Astrocyte (in vitro differentiated cells and primary cell): ENCODE measurements at regions not wholly inside any gene's neighbourhood (a gene's known extent, or its start where the extent isn't known, plus 50 kb on each side); places are given as distances from the start of the nearest gene placed in this dataset.

Experiments used
- DNase-seq: peaks from one replicate; pipeline ENCODE4 v3.0.0-alpha.2; 2010; ENCODE audit warnings: low read depth
- FAIRE-seq: peaks from 2 replicates; lab custom pipeline; 2011; peaks lifted over from hg19 to GRCh38; lab: Jason Lieb, UNC
- H2AFZ ChIP-seq: 2 replicates; pipeline ENCODE4 v1.6.0; 2012; ENCODE audit warnings: low read depth, low read length, inconsistent platforms
- H3K27ac ChIP-seq: 2 replicates; pipeline ENCODE4 v1.5.1; 2011; ENCODE audit warnings: low read depth, low read length, inconsistent platforms
- H3K27me3 ChIP-seq: 2 replicates; pipeline ENCODE4 v1.6.0; 2011; ENCODE audit warnings: low read length, inconsistent platforms; ENCODE audit not compliant: insufficient read depth
- H3K36me3 ChIP-seq: 2 replicates; pipeline ENCODE4 v1.5.1; 2011; ENCODE audit warnings: low read length, inconsistent platforms; ENCODE audit not compliant: insufficient read depth
- H3K4me1 ChIP-seq: 2 replicates; pipeline ENCODE4 v1.5.1; 2011; ENCODE audit warnings: low read length, inconsistent platforms; ENCODE audit not compliant: insufficient read depth
- H3K4me2 ChIP-seq: 2 replicates; pipeline ENCODE4 v1.6.0; 2012; ENCODE audit warnings: low read length, inconsistent platforms
- H3K4me3 ChIP-seq: 2 replicates; pipeline ENCODE4 v1.5.1; 2011; ENCODE audit warnings: low read depth, mild to moderate bottlenecking, low read length, inconsistent platforms; ENCODE audit not compliant: insufficient read depth
- H3K79me2 ChIP-seq: 2 replicates; pipeline ENCODE4 v1.6.0; 2012; ENCODE audit warnings: mild to moderate bottlenecking, low read length, inconsistent platforms; ENCODE audit not compliant: insufficient read depth
- H3K9ac ChIP-seq: 2 replicates; pipeline ENCODE4 v1.6.0; 2012; ENCODE audit warnings: mild to moderate bottlenecking, low read length, inconsistent platforms
- H3K9me3 ChIP-seq: 2 replicates; pipeline ENCODE4 v1.5.1; 2012; ENCODE audit warnings: low read depth, mild to moderate bottlenecking, low read length, inconsistent platforms; ENCODE audit not compliant: insufficient read depth
- H4K20me1 ChIP-seq: 2 replicates; pipeline ENCODE4 v1.6.0; 2012; ENCODE audit warnings: low read length, inconsistent platforms; ENCODE audit not compliant: insufficient read depth
- H3K27ac Mint-ChIP-seq: one replicate; pipeline ENCODE4 v1.8.0; 2021; ENCODE audit warnings: mild to moderate bottlenecking, mixed read lengths; ENCODE audit not compliant: unreplicated experiment
- H3K27me3 Mint-ChIP-seq: one replicate; pipeline ENCODE4 v1.8.0; 2021; ENCODE audit warnings: low read depth, mixed read lengths; ENCODE audit not compliant: unreplicated experiment
- H3K36me3 Mint-ChIP-seq: one replicate; pipeline ENCODE4 v1.8.0; 2021; ENCODE audit warnings: low read depth, mixed read lengths; ENCODE audit not compliant: unreplicated experiment
- H3K4me1 Mint-ChIP-seq: one replicate; pipeline ENCODE4 v1.8.0; 2021; ENCODE audit warnings: low read depth, mixed read lengths; ENCODE audit not compliant: unreplicated experiment
- H3K4me3 Mint-ChIP-seq: one replicate; pipeline ENCODE4 v1.8.0; 2021; ENCODE audit warnings: mild to moderate bottlenecking, moderate library complexity, mixed read lengths; ENCODE audit not compliant: unreplicated experiment
- H3K9me3 Mint-ChIP-seq: one replicate; pipeline ENCODE4 v1.8.0; 2021; ENCODE audit warnings: mild to moderate bottlenecking, mixed read lengths; ENCODE audit not compliant: unreplicated experiment
- CTCF ChIP-seq: IDR thresholded peaks from 2 replicates; pipeline ENCODE4 v1.5.1; 2011; ENCODE audit warnings: low read depth, mild to moderate bottlenecking, inconsistent platforms, low read length, moderate library complexity; ENCODE audit not compliant: insufficient read depth
- EZH2 ChIP-seq: IDR thresholded peaks from 2 replicates; pipeline ENCODE4 v1.6.1; 2012; ENCODE audit warnings: mild to moderate bottlenecking, low read length, inconsistent platforms; ENCODE audit not compliant: insufficient read depth

- Histone ChIP-seq H3K79me2 (no peaks in the 10 kb centered on the region), H3K9ac (no peak overlapping the region), H4K20me1 (no peaks in the 10 kb centered on the region), H3K9me3 (no peaks in the 10 kb centered on the region), H3K4me1 (no peaks in the 10 kb centered on the region), H3K27me3 (no peaks in the 10 kb centered on the region), H3K4me2 (no peak overlapping the region), H3K36me3 (no peaks in the 10 kb centered on the region), H3K27ac (no peak overlapping the region), H2AFZ (no peak overlapping the region), H3K4me3 (no peak overlapping the region)
- Mint-ChIP-seq H3K36me3 (no peaks in the 10 kb centered on the region), H3K27me3 (no peaks in the 10 kb centered on the region), H3K4me3 (no peak overlapping the region), H3K27ac (no peak overlapping the region), H3K4me1 (no peaks in the 10 kb centered on the region), H3K9me3 (no peaks in the 10 kb centered on the region)
- TF ChIP-seq CTCF (no peak), EZH2 (no peak)
- FAIRE-seq: no peak
- no peak for DNase-seq
These were observed 411.1 kb upstream of the LRATD1 start for GRCh38 chr2:14221466-14221865.

- no peak overlapping the region for H3K9ac ChIP-seq
- H3K79me2 ChIP-seq: no peaks in the 10 kb centered on the region
- no peak overlapping the region for H3K4me3 ChIP-seq
- no peak overlapping the region for H3K27ac ChIP-seq
- H3K27me3 Mint-ChIP-seq: no peaks in the 10 kb centered on the region
- no peaks in the 10 kb centered on the region for H3K27me3 ChIP-seq
- no peak for DNase-seq
- H3K36me3 Mint-ChIP-seq: no peaks in the 10 kb centered on the region
- no peak overlapping the region for H3K27ac Mint-ChIP-seq
- TF ChIP-seq CTCF (no peak), EZH2 (no peak)
- no peaks in the 10 kb centered on the region for H3K36me3 ChIP-seq
- H3K4me1 Mint-ChIP-seq: peaks cover 1% of the 10 kb centered on the region
- no peak overlapping the region for H2AFZ ChIP-seq
- no peak for FAIRE-seq
- H3K9me3 Mint-ChIP-seq: no peaks in the 10 kb centered on the region
- no peaks in the 10 kb centered on the region for H4K20me1 ChIP-seq
- H3K4me1 ChIP-seq: no peaks in the 10 kb centered on the region
- no peaks in the 10 kb centered on the region for H3K9me3 ChIP-seq
- no peak overlapping the region for H3K4me2 ChIP-seq
- no peak overlapping the region for H3K4me3 Mint-ChIP-seq
These were observed 408.9 kb upstream of the LRATD1 start for GRCh38 chr2:14223576-14223975.

GRCh38 chr2:14231391-14231898, 401.1 kb upstream of the LRATD1 start:
- no peaks in the 10 kb centered on the region for H3K27me3 ChIP-seq
- H3K9me3 ChIP-seq: no peaks in the 10 kb centered on the region
- TF ChIP-seq EZH2 (no peak), CTCF (no peak)
- no peaks in the 10 kb centered on the region for H3K4me1 ChIP-seq
- H3K27me3 Mint-ChIP-seq: no peaks in the 10 kb centered on the region
- no peak overlapping the region for H2AFZ ChIP-seq
- no peaks in the 10 kb centered on the region for H4K20me1 ChIP-seq
- peaks cover 16% of the 10 kb centered on the region for H3K4me1 Mint-ChIP-seq
- no peaks in the 10 kb centered on the region for H3K9me3 Mint-ChIP-seq
- no peak for FAIRE-seq
- H3K36me3 ChIP-seq: no peaks in the 10 kb centered on the region
- no peak overlapping the region for H3K27ac ChIP-seq
- no peak overlapping the region for H3K4me2 ChIP-seq
- no peaks in the 10 kb centered on the region for H3K36me3 Mint-ChIP-seq
- no peak overlapping the region for H3K4me3 Mint-ChIP-seq
- no peak overlapping the region for H3K9ac ChIP-seq
- no peak overlapping the region for H3K4me3 ChIP-seq
- H3K79me2 ChIP-seq: no peaks in the 10 kb centered on the region
- no peak for DNase-seq
- H3K27ac Mint-ChIP-seq: no peak overlapping the region
